ACHN (cell line): ENCODE measurements at regions not wholly inside any gene's neighbourhood (a gene's known extent, or its start where the extent isn't known, plus 50 kb on each side); places are given as distances from the start of the nearest gene placed in this dataset.

ENCODE experiments used
- DNase-seq: peaks from one replicate; pipeline ENCODE4 v3.0.0-alpha.2; 2015
- in situ Hi-C: cut with HindIII; loops from 2 replicates; pipeline ENCODE4 v1.10.0; 2017; ENCODE audit warnings: low sequenced_read_pairs, low pct_ligation_motif_present, low pct_unique_long_range_greater_than_20kb

- no peak for DNase-seq
- in situ Hi-C loops = no loop called here
These were observed 64.8 kb downstream of the PDCL3 start for GRCh38 chr2:100627330-100628300.

- no peak for DNase-seq
- in situ Hi-C loops = no loop called here
These were observed 65.7 kb downstream of the PDCL3 start for GRCh38 chr2:100628506-100628905.

- in situ Hi-C loops = no loop called here
- no peak for DNase-seq
These were observed 66.5 kb downstream of the PDCL3 start for GRCh38 chr2:100629309-100629708.

GRCh38 chr2:100630473-100630977, 67.7 kb downstream of the PDCL3 start:
- no peak for DNase-seq
- in situ Hi-C loops = no loop called here

GRCh38 chr2:100632037-100632436, 69.2 kb downstream of the PDCL3 start:
- no peak for DNase-seq
- in situ Hi-C loops = no loop called here

GRCh38 chr2:100632759-100633158, 70.0 kb downstream of the PDCL3 start:
- no peak for DNase-seq
- in situ Hi-C loops = no loop called here

GRCh38 chr2:100639588-100640390, 77.0 kb downstream of the PDCL3 start:
- no peak for DNase-seq
- in situ Hi-C loops = no loop called here

GRCh38 chr2:100640431-100641124, 77.8 kb downstream of the PDCL3 start:
- in situ Hi-C loops = no loop called here
- no peak for DNase-seq

- in situ Hi-C loops = no loop called here
- no peak for DNase-seq
These were observed 78.3 kb downstream of the PDCL3 start for GRCh38 chr2:100641125-100641435.

GRCh38 chr2:100642425-100642824, 79.6 kb downstream of the PDCL3 start:
- in situ Hi-C loops = no loop called here

GRCh38 chr2:100643467-100643866, 80.7 kb downstream of the PDCL3 start:
- DNase-seq = no peak
- in situ Hi-C loops = no loop called here

More at GRCh38 chr2:100642425-100642824, 79.6 kb downstream of the PDCL3 start:
- DNase-seq = no peak

GRCh38 chr2:100643906-100644501, 81.2 kb downstream of the PDCL3 start:
- in situ Hi-C loops = no loop called here
- DNase-seq = no peak

- in situ Hi-C loops = no loop called here
- no peak for DNase-seq
These were observed 83.1 kb downstream of the PDCL3 start for GRCh38 chr2:100645695-100646429.

GRCh38 chr2:100647709-100648108, 84.9 kb downstream of the PDCL3 start:
- DNase-seq = no peak
- in situ Hi-C loops = no loop called here

- in situ Hi-C loops = no loop called here
- DNase-seq = no peak
These were observed 87.4 kb downstream of the PDCL3 start for GRCh38 chr2:100650151-100650550.

- in situ Hi-C loops = no loop called here
- no peak for DNase-seq
These were observed 90.7 kb downstream of the PDCL3 start for GRCh38 chr2:100653449-100654035.

GRCh38 chr2:100654611-100655010, 91.8 kb downstream of the PDCL3 start:
- no peak for DNase-seq
- in situ Hi-C loops = no loop called here

- DNase-seq = no peak
- in situ Hi-C loops = no loop called here
These were observed 92.7 kb downstream of the PDCL3 start for GRCh38 chr2:100655446-100655845.
